NOMO-1 treated with dmso at 0.1 percent for 144 hours (cell line): ENCODE measurements at regions not wholly inside any gene's neighbourhood (a gene's known extent, or its start where the extent isn't known, plus 50 kb on each side); places are given as distances from the start of the nearest gene placed in this dataset.

Experiments
- DNase-seq: peaks from one replicate; lab custom pipeline; 2025; ENCODE audit not compliant: unreplicated experiment; lab: John Stamatoyannopoulos, UW

DNA sequence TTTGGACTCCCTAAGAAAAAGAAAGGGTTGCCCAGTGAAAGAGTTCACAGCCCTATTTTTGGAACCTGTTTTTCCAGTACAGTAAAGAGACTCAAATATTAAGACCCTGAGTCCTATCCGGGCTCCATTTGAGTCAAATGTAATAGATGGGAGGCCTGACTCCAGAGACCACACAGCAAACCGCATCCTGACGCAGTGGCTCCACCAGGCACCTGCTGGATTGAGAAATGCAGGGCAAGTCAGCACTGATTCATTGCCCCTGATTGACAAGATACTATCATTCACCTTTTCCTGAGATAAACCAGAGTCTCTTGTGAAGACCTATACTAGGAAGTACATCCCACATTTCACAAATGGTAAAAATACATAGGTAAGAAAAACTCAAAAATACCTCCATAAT lies 715.7 kb upstream of the SOX9 start:
- no peak for DNase-seq

DNA sequence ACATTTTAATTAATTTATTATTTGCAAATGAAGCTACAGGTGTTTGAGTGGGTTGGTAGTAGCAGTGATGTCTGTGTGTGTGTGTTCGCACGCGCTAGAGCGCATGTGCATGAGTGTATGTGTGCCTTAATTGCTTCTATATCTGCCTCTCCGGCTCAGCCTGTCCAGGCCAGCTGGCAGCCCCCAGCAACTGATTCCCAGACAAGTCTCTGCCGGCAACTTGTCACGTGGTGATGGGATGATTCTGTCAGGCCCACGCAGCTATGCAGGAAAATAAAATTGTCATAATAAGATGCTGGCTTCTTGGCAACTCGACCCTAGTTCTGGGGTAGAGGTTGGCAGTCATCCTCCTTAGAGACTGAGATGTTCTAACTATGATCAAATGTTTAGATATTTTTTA lies 712.8 kb upstream of the SOX9 start:
- no peak for DNase-seq

DNA sequence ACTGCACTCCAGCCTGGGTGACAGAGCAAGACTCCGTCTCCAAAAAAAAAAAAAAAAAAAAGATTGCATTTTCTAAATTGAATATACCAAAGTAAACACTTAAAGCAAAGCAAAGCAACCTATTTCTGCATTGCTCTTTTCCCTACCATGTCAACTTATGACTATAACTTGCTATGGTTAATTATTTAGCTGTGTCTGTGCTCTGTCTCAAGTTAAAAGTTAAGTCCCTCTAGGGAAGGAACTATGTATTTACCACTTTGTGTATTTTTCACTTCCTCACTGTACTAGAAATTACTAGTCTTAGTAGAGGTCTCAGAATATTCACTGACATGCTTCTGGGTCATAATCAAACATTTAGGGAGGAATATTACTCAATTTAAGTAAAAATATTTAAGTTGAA lies 711.7 kb upstream of the SOX9 start:
- no peak for DNase-seq

DNA sequence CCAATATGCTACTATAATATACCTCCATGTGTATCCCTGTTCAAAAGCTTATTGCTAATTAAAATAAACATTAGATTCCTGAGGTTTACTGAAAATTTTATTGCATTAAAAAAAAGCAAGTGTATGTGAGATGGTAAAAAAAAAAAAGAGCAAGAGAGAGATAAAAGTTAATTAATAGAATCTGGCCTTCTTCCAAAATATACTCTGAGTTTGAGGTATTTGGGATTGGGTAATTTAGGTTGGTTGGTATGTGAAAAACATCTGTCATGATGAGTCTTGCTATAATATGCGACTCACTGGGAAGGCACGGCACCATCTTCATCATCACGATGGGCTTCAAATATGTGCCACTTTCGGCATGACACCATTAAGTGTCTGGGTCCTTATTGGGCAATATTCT lies 711.1 kb upstream of the SOX9 start:
- DNase-seq = no peak

DNA sequence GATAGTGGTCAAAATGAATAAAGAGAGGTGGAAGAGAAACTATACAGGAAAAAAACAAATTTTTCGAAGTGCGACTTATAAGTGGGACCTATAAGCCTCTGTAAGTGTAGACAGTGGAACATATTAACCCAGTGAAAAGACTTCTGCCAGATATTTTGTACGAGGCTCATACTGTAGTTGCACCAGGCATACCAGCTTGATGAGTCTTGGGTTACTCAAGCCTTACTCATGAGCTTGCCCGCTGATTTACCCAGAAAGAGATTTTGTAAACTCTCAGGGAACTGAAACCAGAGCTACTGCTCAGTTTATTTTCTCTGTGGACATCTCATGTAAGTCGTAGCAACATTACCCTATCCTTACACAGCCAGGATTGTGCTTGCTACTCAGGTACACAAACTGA lies 708.0 kb upstream of the SOX9 start:
- DNase-seq = peak; percentile 65

DNA sequence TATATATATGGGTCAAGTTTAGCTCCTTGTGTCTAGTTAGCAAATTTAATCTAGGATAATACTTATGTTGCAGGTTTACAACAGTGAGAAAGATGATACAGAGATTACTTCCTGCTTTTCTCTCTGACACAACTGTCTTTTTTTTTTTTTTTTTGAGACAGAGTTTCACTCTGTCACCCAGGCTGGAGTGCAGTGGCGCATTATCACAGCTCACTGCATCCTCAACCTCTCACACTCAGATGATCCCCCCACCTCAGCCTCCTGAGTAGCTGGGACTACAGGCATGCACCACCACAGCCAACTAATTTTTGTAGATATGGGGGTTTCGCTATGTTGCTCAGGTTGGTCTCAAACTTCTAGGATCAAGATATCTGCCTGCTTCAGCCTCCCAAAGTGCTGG lies 706.9 kb upstream of the SOX9 start:
- DNase-seq = no peak

DNA sequence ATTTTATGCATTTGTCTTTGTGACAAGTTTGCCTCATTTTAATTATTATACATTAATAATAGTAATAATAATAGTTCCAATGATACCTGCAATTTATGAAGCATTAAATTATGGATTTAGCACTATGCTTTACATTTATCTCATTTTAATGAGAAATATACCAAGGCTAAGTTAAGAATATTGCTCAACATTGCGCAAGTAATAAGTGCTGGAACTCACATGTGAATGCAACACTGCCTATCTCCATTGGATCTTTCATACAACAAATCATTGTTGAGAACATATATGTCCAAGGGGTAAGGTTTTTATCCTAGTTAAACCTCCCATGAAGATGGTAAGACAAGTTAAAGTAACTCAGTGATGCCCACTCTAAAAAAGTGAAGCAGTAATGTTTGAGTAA lies 703.7 kb upstream of the SOX9 start:
- no peak for DNase-seq

DNA sequence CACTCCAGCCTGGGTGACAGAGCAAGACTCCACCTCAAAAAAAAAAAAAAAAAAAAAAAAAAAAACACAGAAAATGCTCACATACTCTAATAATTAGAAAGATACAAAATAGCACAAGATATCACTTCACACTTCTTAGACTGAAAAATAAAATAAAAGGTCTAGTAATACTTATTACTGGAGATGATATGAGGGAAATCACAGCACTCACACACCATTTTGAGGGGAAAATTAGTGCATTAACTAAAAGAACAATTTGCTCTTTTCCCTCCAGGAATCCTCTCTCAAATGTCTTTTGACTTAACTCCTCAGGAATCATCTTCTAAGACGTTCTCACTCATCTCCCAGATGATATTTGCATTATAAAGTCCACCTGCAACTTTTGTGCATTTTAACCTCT lies 697.9 kb upstream of the SOX9 start:
- no peak for DNase-seq

DNA sequence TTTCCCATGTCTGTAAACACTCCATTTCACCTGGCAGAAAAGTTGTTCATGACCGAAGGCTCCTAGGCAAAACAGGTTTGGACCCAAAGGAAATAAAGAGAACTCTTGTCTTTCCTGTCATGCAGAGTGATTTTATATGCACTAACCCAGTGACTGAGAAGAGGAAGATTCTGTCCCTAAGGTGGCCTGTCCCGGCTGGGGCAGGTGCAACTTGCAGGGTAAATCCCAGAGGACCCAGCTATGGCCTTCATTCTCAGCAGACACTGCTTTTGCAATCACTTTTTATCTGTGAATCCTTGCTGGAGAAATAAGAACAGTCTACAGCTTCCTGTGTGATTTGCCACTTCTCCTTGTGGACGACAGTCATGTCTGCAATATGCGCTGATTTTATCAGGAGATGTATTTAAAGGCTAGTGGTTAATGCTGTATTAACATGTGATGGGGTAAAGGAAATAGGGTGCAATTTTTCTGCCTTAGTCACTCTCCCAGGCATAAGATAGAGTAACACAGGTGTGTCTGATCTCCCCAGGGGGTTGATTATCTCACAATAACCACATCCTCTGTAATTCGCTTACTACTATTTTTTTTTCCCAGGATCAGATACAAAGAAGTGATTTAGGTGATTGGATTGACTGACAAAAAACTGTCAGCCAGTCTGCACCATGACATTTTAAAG lies 696.8 kb upstream of the SOX9 start:
- DNase-seq = no peak

DNA sequence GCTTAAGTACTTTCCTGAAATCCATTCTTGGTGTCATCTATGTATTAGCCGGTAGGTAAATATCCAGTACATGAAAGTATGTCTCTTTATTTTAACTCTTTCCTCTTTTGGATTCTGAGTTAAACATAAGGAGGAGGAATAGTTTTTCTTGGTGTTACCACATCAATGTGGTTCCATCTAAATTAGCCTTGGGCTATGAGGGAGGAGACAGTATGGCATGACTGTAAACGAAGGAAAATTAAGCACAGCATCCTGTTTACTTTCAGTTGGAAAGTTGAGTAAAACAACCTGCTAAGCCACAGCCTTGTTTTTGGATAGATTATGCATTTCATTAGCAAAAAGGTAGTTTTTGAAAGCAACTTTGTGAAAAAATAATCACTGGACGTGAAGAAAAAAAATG lies 693.0 kb upstream of the SOX9 start:
- no peak for DNase-seq

DNA sequence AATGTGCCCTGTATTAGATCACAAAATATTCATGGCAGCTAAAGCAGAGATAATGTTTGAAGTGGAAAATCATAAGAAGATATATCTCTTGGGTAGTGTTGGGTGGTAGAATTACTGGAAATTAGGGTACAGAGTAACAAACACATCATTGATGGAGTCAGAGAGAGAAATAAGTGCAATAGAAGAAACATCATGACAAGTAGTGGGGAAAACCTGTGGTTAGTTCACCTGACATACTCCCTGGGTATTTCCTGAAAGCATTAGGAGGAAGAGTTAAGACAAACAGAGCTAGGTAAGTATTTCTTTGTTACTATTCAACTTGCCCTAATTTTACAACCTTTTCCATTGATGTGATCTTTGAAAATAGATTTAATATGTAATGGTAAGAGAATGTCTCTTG lies 691.9 kb upstream of the SOX9 start:
- no peak for DNase-seq

DNA sequence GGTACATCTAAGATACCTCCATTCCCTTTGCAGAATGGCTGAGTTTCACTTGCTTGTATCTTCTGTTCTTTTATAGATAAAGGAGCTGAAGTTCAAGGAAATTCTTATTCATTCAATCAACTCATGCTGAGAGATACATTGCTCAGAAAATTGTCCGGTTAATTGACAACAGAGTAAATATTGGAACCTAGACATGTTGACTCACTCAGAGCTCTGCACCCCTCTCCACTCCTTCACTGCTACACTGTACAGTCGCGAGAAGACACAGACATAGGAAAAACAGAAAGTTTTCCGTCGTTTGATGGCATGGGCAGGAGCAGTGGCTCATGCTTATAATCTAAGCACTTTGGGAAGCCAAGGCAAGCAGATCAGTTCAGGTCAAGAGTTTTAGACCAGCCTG lies 690.5 kb upstream of the SOX9 start:
- DNase-seq = no peak

DNA sequence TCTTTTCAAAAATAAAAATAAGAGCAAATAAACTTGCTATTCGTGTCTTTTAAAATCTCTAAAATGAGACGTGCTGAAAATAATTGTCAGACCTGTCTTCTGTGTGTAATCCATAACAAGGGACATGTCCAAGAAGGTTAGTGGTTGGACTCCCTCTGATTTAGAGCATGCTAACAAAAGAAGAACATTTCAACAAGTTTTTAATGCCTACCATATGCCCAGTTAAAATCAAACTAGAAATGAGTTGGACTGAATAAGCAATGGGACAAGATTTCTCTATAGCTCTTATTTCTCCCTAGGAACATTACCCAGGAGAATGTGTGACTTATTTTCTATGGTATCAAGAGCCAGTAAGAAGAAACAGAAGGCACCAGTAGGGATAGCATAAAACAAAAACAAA lies 689.7 kb upstream of the SOX9 start:
- no peak for DNase-seq

DNA sequence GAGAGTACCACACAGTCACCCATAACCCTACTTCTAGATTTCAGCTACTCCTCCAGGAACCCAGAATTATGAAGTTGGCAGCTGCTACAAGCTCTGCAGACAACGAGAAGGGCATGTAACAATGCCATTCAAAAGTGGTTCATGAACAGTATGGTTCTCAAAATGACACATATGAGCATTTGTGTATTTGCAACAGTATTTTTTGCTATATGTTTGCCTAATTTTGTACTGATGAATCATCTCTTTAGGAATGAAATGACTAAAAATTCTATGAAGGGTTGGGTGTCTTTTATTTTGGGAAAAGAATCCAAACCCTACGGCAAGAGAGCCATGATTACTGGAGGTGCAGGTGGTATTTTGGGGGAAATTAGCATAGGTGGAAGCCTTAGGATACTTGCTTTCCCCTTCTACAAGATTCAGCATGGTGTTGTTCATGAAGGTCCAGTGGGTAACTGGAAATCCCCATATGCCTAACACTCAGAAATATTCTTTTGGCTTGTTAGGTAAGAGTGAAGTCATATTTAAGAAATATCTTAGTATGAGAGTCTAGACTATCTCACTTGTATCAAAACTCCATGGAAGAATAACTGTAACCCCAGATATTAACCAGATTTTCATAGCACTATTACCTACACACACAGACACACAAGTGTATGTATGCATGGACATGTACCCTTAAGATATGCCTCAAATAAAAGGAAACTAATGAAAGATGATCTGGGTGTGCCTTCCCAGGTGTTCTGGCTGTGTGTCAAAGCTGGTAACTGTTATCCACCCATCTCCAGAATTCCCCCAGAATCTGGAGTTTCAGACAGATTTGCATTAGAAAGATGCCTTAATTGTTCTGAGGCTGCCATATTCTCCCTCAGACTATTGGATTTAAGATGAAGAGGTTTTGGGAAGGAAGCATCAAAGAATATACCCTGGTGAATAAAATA lies 688.2 kb upstream of the SOX9 start:
- DNase-seq = no peak

DNA sequence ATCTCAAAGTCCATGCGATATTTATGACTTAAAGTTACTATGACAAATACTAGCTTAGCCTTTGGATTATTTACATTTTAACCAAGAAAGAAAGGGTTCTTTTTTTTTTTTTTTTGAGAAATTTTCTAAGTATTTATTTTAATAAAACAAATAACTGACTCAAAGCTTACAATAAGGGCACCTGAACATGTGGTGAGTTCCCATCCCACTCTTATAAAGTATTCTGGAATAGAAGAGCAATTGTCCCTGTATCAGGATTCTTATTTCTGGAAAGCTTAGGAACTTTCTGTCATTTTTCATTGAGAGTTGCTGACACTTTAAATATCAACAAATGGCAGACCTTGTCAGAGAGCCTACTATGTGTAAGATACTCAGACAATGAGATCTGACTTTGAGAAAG lies 686.1 kb upstream of the SOX9 start:
- DNase-seq = no peak

DNA sequence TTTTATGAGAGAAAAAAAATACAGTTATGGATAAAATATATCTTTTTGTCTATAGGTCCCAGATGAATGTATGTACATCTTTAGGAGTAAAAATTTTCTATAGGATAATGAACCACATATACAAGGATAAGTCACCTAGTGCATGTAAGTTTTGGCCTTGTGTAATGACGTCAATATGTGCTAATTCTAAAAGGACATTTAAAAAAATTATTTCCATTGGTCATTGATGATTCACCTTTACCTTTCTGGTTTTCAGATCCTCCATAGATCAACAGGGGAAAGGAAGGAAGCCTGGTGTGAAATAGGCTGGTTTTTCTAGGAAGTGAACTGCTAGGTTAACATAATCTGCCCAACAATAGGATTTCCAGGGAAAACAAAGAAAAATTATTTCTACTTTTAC lies 684.3 kb upstream of the SOX9 start:
- DNase-seq = no peak

DNA sequence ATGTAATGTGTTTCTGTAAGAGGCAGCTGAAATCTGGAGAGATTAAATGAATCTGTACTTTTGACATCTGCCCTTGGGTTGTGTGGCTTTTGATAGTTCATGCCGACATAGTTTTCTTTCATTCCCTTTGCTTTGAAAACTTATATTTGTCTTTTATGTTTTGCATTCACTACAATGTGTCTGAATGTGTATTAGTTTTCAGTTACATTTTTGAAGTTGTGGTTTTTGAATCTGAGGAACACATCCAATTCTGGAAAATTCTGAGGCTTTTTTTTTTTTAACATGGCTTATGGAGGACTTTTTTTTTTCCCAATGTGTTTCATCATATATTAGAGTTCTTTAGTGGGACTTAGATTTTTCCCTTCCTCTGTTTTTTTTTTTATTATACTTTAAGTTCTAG lies 683.7 kb upstream of the SOX9 start:
- DNase-seq = no peak

DNA sequence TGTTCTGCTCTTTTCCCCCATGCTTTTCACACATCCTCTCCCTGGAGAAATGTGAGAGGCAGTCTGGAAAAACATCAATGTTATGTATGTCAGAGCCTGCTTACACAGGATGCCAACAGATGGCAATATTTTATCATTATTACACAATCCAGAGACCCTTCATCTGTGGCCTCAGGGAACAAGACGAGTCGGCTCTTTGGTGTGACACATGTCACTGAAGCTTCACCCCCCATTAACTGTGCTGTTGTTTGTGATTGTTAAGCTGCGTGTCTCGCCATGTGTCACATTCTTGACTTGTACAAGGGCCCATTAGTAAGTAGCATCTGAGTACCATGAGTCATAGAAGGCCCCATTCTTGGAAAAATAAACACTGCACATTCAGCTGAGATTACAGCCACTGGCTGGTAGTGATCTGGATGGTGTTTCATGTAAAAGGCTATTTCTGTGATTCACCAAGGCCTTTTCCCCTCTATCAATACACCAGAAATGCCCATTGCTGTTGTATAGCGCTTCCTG lies 682.1 kb upstream of the SOX9 start:
- DNase-seq = no peak

DNA sequence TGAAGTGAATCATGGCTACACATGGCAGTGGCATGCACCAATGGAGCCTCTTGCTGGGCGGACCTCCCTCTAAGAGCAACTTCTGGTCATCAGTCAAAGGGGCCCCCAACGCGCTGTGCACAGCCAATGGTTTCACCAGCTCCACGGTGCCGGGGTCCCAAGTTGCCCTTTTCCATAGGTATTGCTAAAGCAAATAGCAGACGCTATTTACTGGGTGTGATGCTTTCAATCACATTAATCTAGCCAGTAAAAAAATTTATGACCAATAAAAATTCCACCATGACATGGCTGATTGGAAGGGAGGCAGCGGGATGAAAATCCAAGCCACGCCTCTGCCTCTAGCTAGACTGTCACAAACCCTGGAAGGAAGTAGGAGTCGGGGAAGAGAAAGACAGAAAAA lies 680.3 kb upstream of the SOX9 start:
- no peak for DNase-seq

DNA sequence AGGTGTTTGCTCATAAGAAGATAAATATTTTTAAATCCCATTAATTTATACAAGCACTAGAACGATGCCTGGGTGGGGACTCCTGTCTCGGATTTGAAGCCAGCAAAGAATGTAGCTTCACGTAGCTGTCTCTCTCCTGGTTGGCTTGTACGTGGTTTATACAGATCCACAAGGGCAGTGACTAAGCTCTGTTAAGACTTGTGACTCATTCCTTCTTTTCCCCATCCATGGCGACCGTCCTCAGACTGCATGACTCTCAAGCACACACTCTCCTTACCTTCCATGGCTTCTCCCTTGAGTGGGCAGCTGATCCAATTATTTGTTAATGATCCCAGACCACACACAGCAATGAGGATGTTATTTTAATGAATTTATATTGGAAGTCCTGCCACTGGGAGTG lies 679.7 kb upstream of the SOX9 start:
- DNase-seq = no peak

DNA sequence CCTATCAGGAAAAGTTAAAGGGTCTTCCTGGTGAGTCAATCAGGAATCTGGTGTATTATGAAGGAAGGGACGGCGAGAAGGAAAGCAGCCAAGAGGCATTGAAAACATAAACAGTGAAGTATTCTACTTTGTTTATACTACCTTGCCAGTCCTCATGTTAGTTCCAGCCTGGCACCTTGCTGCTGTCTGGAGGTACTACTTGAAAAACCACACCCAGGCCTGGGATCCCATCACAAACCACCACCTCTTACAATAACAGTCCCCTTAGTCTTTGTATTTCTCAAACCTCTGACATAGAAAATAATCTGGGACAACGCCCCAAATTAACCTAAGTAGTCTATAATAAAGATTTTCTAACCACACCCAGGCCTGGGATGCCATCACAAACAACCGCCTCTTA lies 676.7 kb upstream of the SOX9 start:
- no peak for DNase-seq

DNA sequence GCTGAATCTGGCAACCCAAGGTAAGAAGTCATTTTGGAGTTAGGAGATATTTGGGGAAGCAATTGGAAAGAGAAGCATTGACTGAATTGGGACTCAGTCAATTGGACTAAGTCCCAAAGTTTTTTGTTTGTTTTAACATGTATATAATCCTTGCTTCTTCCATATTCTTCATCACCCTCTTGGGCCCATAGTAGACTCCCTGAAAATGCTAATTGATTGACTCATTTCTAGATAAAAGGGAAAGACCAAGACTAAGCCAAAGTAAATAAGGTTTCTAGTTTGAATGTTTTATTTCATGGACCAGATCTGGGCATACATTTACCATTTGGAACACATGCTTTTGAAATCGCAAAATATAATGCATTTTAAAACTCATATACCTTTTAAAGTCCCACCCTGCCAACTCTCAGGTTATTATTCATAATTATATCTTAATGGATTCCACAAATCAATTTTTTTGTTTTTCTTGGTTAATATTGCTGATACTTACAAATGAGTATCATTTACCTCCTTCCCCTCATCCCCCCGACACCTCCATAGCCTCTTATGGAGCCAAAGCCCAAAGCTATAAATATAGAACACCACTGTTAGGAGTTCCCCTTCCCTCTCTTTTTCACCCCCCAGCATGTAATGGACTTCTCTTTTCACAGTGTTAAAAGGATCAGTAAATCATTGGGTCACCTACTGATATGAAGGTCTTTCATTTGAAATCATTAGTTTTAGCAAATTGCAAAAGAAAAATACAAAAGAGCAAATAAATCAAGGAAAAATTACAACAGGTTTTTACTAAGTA lies 674.0 kb upstream of the SOX9 start:
- peak; percentile 12 for DNase-seq
